Cardiac septum (tissue), 1 donor: ENCODE measurements at regions not wholly inside any gene's neighbourhood (a gene's known extent, or its start where the extent isn't known, plus 50 kb on each side); places are given as distances from the start of the nearest gene placed in this dataset. TPM values are rescaled to one million over a fixed set of nuclear protein-coding genes. Genes with fewer than 3 reads are reported as not detected.

Source experiments
- DNase-seq: peaks from one replicate; pipeline ENCODE4 v3.0.0-alpha.2; 2020; ENCODE audit warnings: low spot score
- intact Hi-C: fragments of 100-400 bp; cut with DNase I; formaldehyde crosslinking; loops from one replicate; pipeline ENCODE4 v1.14.0; 2022
- microRNA-seq: library from miRNA; unstranded; fragments of <30 nt; microRNA quantifications from one replicate; pipeline ENCODE4 v1.2.0, GENCODE V29; 2020
- donor health status: DM: no; HTN: no; CAD: no.

- intact Hi-C loops, result no loop called here
- DNase-seq, result no peak
Measured at GRCh38 chr20:61185181-61185580, 66.9 kb upstream of the CDH4 start.

GRCh38 chr20:61185841-61186601, 66.0 kb upstream of the CDH4 start:
- no peak for DNase-seq
- intact Hi-C loops, result no loop called here

DNA sequence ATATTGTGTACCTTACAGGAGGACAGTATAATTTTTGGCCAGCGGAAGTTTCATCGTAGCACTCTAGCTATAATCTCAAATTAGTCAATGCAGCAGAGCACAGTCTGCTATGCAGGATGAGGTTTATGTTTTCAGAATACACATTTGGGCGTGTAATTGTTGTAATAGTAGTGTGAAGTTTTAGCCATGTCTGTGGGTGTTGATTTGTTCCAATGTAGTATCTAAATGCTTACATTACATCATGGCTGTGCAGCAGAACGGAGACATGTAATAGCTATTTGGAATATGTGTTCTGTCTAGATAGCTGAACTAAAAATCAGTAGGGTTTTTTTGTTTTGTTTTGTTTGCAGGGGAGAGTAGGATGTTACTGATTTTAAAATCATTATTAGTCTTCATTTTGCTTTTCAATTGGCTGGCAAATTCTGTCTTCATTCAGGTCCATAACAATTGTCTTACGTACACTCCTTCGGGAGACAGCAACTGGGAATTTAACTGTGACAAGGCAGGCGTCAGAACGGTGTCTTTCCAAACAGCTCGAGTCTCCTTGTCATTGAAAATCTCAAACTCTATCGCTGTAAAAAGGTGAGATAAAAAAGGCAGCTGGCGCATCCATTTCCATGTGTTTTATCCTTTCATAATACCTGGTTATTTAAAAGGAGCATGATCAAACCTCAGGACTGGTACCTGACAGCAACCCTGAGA, 65.1 kb upstream of the CDH4 start:
- DNase-seq, result no peak
- intact Hi-C loops, result no loop called here

DNA sequence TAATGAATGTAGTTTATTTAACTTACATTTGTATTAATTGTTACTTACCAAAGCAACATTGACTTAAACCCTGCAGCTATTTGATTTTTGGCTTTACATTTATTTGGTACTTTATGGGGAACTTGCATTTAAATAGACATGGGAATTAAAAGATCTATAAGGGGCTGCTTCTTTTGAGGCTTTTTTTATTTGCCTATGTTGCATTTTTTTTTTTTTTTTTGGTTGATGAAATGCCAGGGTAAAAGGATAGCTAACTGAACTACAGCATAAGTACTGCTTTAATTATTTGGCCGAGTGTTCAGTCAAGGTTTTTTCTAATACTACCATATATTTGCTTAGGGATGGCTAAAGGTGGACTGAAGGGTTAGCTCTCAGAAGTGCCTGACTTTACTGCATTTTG, 62.5 kb upstream of the CDH4 start:
- no peak for DNase-seq
- intact Hi-C loops, result no loop called here

GRCh38 chr20:61191096-61191495, 61.0 kb upstream of the CDH4 start:
- intact Hi-C loops, result no loop called here

GRCh38 chr20:61192337-61192950, 59.6 kb upstream of the CDH4 start:
- DNase-seq, result no peak
- intact Hi-C loops, result no loop called here

More at GRCh38 chr20:61191096-61191495, 61.0 kb upstream of the CDH4 start:
- DNase-seq, result no peak

GRCh38 chr20:61193164-61193563, 58.9 kb upstream of the CDH4 start:
- no peak for DNase-seq

More at GRCh38 chr20:61193164-61193563, 58.9 kb upstream of the CDH4 start:
- intact Hi-C loops, result no loop called here

Small RNA genes lying in the stretch of these regions (microRNA-seq; reads per million reads assigned to microRNA genes)
- gene MIR4533, result not detected
- gene MIR548AG2, result not detected
- not detected for gene MIR646
